ENCODE measurements at regions not wholly inside any gene's neighbourhood (a gene's known extent, or its start where the extent isn't known, plus 50 kb on each side); places are given as distances from the start of the nearest gene placed in this dataset.

GRCh38 chr2:16272038-16272788 lies 331.9 kb downstream of the MYCN start:
- H3K27me3 ChIP-seq (replicated peaks in 2 of 5; ENCODE audit: control insufficient read depth in 4 of 5, insufficient read depth in 5 of 5, low read length in 4 of 5), result no peaks in the 10 kb centered on the region
- no peak overlapping the region for H3K27ac ChIP-seq (ENCODE audit: insufficient read depth in 1 of 2, low read depth in 1 of 2, low read length in 2 of 2, poor library complexity in 1 of 2, severe bottlenecking in 2 of 2)
- WGBS (ENCODE audit: insufficient coverage), result 79% methylated on average over 9 of the region's 10 CpGs
- no peaks in the 10 kb centered on the region for H3K36me3 ChIP-seq (ENCODE audit: control insufficient read depth in 4 of 4, insufficient read depth in 4 of 4, low read length in 3 of 4)
- peaks cover 0 to 5% (median 0%) of the 10 kb centered on the region in 4 experiments for H3K4me1 ChIP-seq (ENCODE audit: control extremely low read depth in 1 of 4, control insufficient read depth in 4 of 4, insufficient read depth in 4 of 4, low read length in 3 of 4)
- no peak for DNase-seq
- no peak overlapping the region for H3K4me3 ChIP-seq (ENCODE audit: control insufficient read depth in 1 of 7, extremely low read depth in 1 of 7, insufficient read depth in 4 of 7, low read depth in 2 of 7, low read length in 6 of 7)
- no peaks in the 10 kb centered on the region for H3K9me3 ChIP-seq (ENCODE audit: control extremely low read depth in 1 of 5, control insufficient read depth in 4 of 5, insufficient read depth in 2 of 5, low read depth in 1 of 5, low read length in 4 of 5)
- ChIA-PET POLR2A (interaction anchor here (0.6 kb wide), 1 partner anchor 8 kb away, joined by 3 read pairs; no protein-coding TSS in a partner anchor), CTCF (interaction anchor here (0.9 to 5.5 kb wide), 7 partner anchors 10 to 333 kb away, joined by 3 to 26 read pairs (median 3); partner anchors contain the start of gene MYCN)

- Histone ChIP-seq H3K36me3 (ENCODE audit: control insufficient read depth in 4 of 4, insufficient read depth in 4 of 4, low read length in 3 of 4) (no peaks in the 10 kb centered on the region), H3K9me3 (ENCODE audit: control extremely low read depth in 1 of 5, control insufficient read depth in 4 of 5, insufficient read depth in 2 of 5, low read depth in 1 of 5, low read length in 4 of 5) (no peaks in the 10 kb centered on the region), H3K4me1 (ENCODE audit: control extremely low read depth in 1 of 4, control insufficient read depth in 4 of 4, insufficient read depth in 4 of 4, low read length in 3 of 4) (peaks cover 0 to 5% (median 0%) of the 10 kb centered on the region in 4 experiments), H3K27me3 (replicated peaks in 2 of 5; ENCODE audit: control insufficient read depth in 4 of 5, insufficient read depth in 5 of 5, low read length in 4 of 5) (no peaks in the 10 kb centered on the region), H3K4me3 (ENCODE audit: control insufficient read depth in 1 of 7, extremely low read depth in 1 of 7, insufficient read depth in 4 of 7, low read depth in 2 of 7, low read length in 6 of 7) (no peak overlapping the region), H3K27ac (ENCODE audit: insufficient read depth in 1 of 2, low read depth in 1 of 2, low read length in 2 of 2, poor library complexity in 1 of 2, severe bottlenecking in 2 of 2) (no peak overlapping the region)
- CTCF ChIA-PET, result interaction anchor here (1.0 to 5.5 kb wide), 6 partner anchors 10 to 332 kb away, joined by 3 to 26 read pairs (median 4); partner anchors contain the start of gene MYCN
- POLR2A ChIA-PET, result interaction anchor here (0.6 kb wide), 1 partner anchor 9 kb away, joined by 3 read pairs; no protein-coding TSS in a partner anchor
- WGBS (ENCODE audit: insufficient coverage), result 88% methylated on average over 1 of the region's 2 CpGs
- DNase-seq, result peak in 1 of 3 donors; percentile 28
Observed at GRCh38 chr2:16271231-16271896, 331.0 kb downstream of the MYCN start.

GRCh38 chr2:16270441-16270840 lies 330.1 kb downstream of the MYCN start:
- Histone ChIP-seq H3K27ac (ENCODE audit: insufficient read depth in 1 of 2, low read depth in 1 of 2, low read length in 2 of 2, poor library complexity in 1 of 2, severe bottlenecking in 2 of 2) (no peak overlapping the region), H3K4me3 (ENCODE audit: control insufficient read depth in 1 of 7, extremely low read depth in 1 of 7, insufficient read depth in 4 of 7, low read depth in 2 of 7, low read length in 6 of 7) (no peak overlapping the region), H3K27me3 (replicated peaks in 2 of 5; ENCODE audit: control insufficient read depth in 4 of 5, insufficient read depth in 5 of 5, low read length in 4 of 5) (no peaks in the 10 kb centered on the region), H3K9me3 (ENCODE audit: control extremely low read depth in 1 of 5, control insufficient read depth in 4 of 5, insufficient read depth in 2 of 5, low read depth in 1 of 5, low read length in 4 of 5) (no peaks in the 10 kb centered on the region), H3K4me1 (ENCODE audit: control extremely low read depth in 1 of 4, control insufficient read depth in 4 of 4, insufficient read depth in 4 of 4, low read length in 3 of 4) (peaks cover 0 to 5% (median 0%) of the 10 kb centered on the region in 4 experiments), H3K36me3 (ENCODE audit: control insufficient read depth in 4 of 4, insufficient read depth in 4 of 4, low read length in 3 of 4) (no peaks in the 10 kb centered on the region)
- DNase-seq, result no peak
- CTCF ChIA-PET, result interaction anchor here (1.5 to 5.5 kb wide), 2 partner anchors 12 to 29 kb away, joined by 3 to 26 read pairs; no protein-coding TSS in a partner anchor
- WGBS (ENCODE audit: insufficient coverage), result 100% methylated on average over 4 of the region's 4 CpGs
- POLR2A ChIA-PET, result no interaction called here

GRCh38 chr2:16268301-16269000 lies 328.1 kb downstream of the MYCN start:
- Histone ChIP-seq H3K27ac (ENCODE audit: insufficient read depth in 1 of 2, low read depth in 1 of 2, low read length in 2 of 2, poor library complexity in 1 of 2, severe bottlenecking in 2 of 2) (no peak overlapping the region), H3K4me3 (ENCODE audit: control insufficient read depth in 1 of 7, extremely low read depth in 1 of 7, insufficient read depth in 4 of 7, low read depth in 2 of 7, low read length in 6 of 7) (no peak overlapping the region), H3K36me3 (ENCODE audit: control insufficient read depth in 4 of 4, insufficient read depth in 4 of 4, low read length in 3 of 4) (no peaks in the 10 kb centered on the region), H3K27me3 (replicated peaks in 2 of 5; ENCODE audit: control insufficient read depth in 4 of 5, insufficient read depth in 5 of 5, low read length in 4 of 5) (peaks cover 0 to 1% (median 0%) of the 10 kb centered on the region in 5 experiments), H3K9me3 (ENCODE audit: control extremely low read depth in 1 of 5, control insufficient read depth in 4 of 5, insufficient read depth in 2 of 5, low read depth in 1 of 5, low read length in 4 of 5) (no peaks in the 10 kb centered on the region), H3K4me1 (ENCODE audit: control extremely low read depth in 1 of 4, control insufficient read depth in 4 of 4, insufficient read depth in 4 of 4, low read length in 3 of 4) (peaks cover 0 to 5% (median 0%) of the 10 kb centered on the region in 4 experiments)
- WGBS (ENCODE audit: insufficient coverage), result no CpG with 5 or more reads among the region's 3 CpGs
- POLR2A ChIA-PET, result no interaction called here
- DNase-seq, result no peak
- CTCF ChIA-PET, result no interaction called here

- H3K27ac ChIP-seq (ENCODE audit: insufficient read depth in 1 of 2, low read depth in 1 of 2, low read length in 2 of 2, poor library complexity in 1 of 2, severe bottlenecking in 2 of 2), result no peak overlapping the region
- no peak for DNase-seq
- ChIA-PET POLR2A (no interaction called here), CTCF (no interaction called here)
- H3K27me3 ChIP-seq (replicated peaks in 2 of 5; ENCODE audit: control insufficient read depth in 4 of 5, insufficient read depth in 5 of 5, low read length in 4 of 5), result peaks cover 0 to 1% (median 0%) of the 10 kb centered on the region in 5 experiments
- no peaks in the 10 kb centered on the region for H3K36me3 ChIP-seq (ENCODE audit: control insufficient read depth in 4 of 4, insufficient read depth in 4 of 4, low read length in 3 of 4)
- H3K4me1 ChIP-seq (ENCODE audit: control extremely low read depth in 1 of 4, control insufficient read depth in 4 of 4, insufficient read depth in 4 of 4, low read length in 3 of 4), result no peaks in the 10 kb centered on the region
- no peak overlapping the region for H3K4me3 ChIP-seq (ENCODE audit: control insufficient read depth in 1 of 7, extremely low read depth in 1 of 7, insufficient read depth in 4 of 7, low read depth in 2 of 7, low read length in 6 of 7)
- WGBS (ENCODE audit: insufficient coverage), result 100% methylated on average over 3 of the region's 11 CpGs
- H3K9me3 ChIP-seq (ENCODE audit: control extremely low read depth in 1 of 5, control insufficient read depth in 4 of 5, insufficient read depth in 2 of 5, low read depth in 1 of 5, low read length in 4 of 5), result no peaks in the 10 kb centered on the region
Observed at GRCh38 chr2:16266571-16266970, 326.2 kb downstream of the MYCN start.

DNA sequence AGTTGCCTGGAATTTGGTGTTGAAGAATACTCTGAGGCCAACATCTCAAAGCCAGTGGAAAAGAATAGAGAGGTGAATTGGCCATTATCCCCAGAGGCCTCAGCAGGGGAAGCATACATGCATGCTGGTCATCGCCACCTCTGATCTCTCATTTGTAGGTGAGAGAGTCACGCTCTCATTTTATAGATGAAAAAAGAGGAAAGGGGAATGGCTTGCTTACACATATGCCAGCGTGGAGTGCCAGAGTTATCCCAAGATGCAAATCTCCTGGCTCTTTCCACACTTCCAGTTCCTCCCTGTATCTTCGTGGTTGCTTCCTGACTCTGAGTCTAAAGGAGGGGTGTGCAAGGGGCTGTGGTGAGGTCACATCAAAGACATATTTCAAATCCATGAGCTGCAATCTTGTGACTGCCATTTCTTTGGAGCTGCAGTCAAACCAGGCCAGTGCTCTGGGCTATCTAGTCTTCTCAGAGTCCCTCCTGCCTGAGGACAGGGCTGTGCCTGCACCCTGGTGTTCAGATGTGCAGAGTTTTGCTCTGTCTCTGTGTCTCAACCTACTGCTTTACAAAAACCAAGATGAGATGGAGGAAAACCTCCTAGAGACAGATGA lies 324.7 kb downstream of the MYCN start:
- DNase-seq, result no peak
- Histone ChIP-seq H3K4me1 (ENCODE audit: control extremely low read depth in 1 of 4, control insufficient read depth in 4 of 4, insufficient read depth in 4 of 4, low read length in 3 of 4) (peaks cover 0 to 4% (median 0%) of the 10 kb centered on the region in 4 experiments), H3K4me3 (ENCODE audit: control insufficient read depth in 1 of 7, extremely low read depth in 1 of 7, insufficient read depth in 4 of 7, low read depth in 2 of 7, low read length in 6 of 7) (no peak overlapping the region), H3K27me3 (replicated peaks in 2 of 5; ENCODE audit: control insufficient read depth in 4 of 5, insufficient read depth in 5 of 5, low read length in 4 of 5) (peaks cover 0 to 4% (median 0%) of the 10 kb centered on the region in 5 experiments), H3K36me3 (ENCODE audit: control insufficient read depth in 4 of 4, insufficient read depth in 4 of 4, low read length in 3 of 4) (no peaks in the 10 kb centered on the region), H3K9me3 (ENCODE audit: control extremely low read depth in 1 of 5, control insufficient read depth in 4 of 5, insufficient read depth in 2 of 5, low read depth in 1 of 5, low read length in 4 of 5) (no peaks in the 10 kb centered on the region), H3K27ac (ENCODE audit: insufficient read depth in 1 of 2, low read depth in 1 of 2, low read length in 2 of 2, poor library complexity in 1 of 2, severe bottlenecking in 2 of 2) (no peak overlapping the region)
- ChIA-PET CTCF (no interaction called here), POLR2A (no interaction called here)
- WGBS (ENCODE audit: insufficient coverage), result 100% methylated on average over 1 of the region's 4 CpGs

All from common myeloid progenitor, CD34-positive (primary cell).